ENCODE measurements at regions not wholly inside any gene's neighbourhood (a gene's known extent, or its start where the extent isn't known, plus 50 kb on each side); places are given as distances from the start of the nearest gene placed in this dataset.

DNA sequence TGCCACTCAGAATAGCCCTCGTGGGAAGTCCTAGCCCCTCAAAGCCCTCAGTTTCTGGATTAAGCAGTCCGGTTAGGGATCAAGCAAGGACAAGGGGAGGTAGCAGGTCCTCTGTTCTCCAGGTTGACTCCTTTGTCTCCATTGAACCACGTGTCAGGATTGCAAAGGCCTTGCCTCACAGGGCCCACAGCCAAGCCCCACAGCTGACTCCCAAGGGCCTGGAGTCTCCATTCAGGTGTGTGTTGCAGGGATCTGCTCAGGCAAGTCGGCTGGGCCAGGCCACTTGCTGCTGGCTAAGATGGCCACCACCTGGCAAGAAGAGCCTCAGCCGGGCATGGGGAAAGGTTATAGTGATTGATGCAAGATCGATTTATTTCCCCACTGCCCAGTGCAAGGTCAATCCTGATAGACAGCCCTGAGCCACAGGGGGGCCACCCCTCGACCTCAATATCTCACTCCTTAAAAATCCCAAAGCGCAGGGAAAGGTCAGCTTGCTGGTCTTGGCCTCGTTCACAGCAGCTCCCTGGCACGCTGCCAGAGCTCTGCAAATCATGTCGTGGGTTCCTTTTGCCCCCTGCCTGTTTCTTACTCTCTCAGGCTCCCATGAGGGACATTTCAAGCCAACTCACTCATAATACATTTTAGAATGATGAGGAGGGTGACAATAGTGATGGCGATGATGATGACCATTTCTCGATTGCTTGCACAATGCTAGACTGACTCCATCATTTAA lies 75.9 kb downstream of the EDN3 start:
- DNase-seq: no peak

DNA sequence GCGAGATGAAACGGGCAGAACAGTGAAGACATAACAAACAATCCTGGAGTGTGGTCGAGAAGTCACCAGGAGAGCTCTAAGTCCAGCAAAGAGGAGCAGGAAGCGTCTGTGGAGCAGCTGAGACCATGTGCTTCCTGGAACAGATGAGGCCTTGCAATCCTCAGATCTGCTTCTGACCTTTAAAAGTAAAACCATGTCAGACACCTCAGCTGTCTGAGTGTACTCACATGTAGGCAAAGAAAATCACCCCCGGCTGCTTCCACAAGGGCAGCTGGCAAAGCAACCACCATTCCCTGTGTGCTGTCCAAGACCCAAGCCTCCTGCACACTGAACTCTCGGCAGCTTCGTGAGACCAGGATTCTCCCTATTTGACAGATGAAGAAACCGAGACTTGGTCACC lies 76.6 kb downstream of the EDN3 start:
- DNase-seq: no peak

DNA sequence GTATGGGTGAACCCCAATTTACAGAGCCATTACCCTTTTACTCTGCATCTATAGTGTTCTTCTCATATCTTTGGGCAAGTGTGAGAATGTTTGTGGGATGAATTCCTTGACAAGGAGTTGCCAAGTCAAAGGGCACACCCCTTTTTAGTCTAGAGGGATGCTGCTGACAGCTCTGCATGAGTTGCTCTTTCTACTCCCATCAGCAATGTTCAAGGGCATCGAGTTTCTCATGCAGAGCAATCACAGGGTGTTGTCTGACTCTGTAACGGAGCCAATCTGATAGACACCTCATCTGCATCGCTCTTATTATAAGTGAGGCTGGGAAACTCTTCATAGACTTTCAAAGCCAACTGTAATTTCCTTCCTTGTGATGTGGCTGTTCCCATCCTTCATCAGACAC lies 77.4 kb downstream of the EDN3 start:
- DNase-seq: no peak

DNA sequence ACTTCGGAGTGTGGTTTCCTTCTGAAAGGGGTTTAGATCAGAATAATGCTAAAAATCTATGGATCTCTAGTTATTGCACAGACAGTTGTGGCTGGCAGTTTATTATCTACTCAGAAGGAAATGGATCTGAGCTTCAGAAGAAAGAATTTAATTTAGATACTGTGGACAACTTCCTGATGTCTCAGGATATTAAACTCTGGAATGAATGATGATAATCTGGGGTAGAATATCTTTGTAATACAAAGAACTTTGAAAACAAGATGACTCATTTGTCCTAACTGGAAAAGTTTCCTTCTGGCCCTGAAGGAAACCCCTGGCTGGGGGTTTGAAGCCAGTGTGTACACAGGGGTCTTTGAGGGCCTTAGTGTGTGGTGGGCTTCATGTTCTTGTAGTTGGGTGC lies 78.0 kb downstream of the EDN3 start:
- DNase-seq: no peak

DNA sequence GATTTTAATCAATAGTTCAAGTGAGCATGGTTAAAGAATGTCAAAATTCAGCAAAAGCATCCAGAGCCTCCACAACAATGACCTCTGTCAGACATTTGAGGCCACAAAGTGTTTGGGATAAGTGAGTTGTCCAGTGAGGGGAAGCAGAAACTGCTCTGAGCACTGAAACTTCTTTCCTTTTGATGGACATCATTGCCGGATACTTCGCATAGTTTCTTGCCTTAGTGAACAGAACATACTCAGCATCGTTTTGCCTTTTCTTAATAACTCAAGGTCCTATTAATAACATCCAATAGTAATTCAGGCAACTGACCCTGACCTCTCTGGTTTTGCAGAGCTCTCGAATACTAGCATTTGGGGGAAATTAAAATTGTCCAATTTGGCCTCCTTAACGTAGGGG lies 78.6 kb downstream of the EDN3 start:
- no peak for DNase-seq

DNA sequence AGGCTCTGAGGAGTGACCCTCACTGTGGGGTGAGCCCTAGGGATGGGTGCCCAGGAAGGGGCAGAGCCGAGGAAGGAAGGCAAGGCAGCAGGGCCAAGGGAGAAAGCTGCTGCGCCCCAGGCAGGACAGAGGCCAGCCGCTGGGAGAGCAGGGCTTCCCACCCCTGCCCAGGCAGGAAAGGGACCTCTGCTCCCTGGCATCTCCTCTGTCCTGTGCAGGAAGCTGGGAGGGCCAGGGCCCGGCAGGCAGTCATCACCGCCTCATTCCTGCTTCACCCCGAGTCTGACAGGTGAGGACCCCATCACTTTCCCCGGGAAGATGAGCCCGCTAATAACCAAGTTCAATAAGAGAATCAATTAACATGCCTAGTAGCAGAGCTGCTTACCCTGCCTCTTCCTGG lies 81.3 kb downstream of the EDN3 start:
- DNase-seq: no peak

DNA sequence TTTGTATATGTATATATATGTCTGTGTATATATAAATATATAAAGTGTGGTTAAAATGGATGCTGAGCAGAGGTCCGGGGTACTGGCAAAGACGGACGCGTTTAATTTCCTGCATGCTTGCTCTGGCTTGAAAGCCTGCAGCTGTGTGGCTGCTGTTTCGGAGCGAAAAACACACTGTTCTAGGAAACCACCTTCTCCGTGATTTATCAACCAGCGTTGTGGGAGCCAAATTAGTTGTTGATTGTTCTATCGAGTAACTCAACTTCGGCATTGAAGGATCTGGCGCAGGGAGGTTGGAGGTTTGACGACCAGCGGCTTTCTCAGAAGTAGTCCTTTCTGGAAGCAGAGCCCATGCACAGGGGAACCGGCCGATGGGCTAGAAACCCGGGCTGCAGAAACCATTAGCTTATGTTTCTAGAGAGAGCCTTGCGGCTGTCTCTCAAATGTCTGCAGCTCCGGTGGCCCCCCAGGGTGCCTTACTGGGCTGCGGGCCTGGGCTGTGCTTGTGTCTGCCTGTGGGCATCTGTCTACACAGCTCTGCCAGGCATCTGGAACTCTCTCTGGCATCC lies 81.8 kb downstream of the EDN3 start:
- DNase-seq: no peak

DNA sequence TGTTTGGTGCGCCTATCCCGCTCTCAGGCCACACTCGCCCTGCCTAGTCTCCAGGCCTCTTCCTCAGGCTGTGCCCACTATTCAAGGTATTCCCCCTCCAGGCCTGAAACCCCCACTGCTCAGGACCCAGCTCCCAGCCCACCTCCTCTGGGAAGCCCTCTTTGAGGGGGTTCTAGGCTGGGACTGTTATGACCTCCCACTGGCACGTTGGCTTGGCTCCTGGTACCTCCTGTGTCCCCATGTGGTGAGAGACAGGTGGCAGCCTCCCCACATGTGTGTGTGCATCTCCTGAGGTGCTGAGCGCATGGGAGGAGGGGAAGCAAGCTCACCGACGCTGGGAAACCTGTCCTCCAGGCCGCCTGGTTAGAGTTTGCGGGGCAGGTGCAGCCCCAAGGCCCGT lies 82.5 kb downstream of the EDN3 start:
- no peak for DNase-seq

DNA sequence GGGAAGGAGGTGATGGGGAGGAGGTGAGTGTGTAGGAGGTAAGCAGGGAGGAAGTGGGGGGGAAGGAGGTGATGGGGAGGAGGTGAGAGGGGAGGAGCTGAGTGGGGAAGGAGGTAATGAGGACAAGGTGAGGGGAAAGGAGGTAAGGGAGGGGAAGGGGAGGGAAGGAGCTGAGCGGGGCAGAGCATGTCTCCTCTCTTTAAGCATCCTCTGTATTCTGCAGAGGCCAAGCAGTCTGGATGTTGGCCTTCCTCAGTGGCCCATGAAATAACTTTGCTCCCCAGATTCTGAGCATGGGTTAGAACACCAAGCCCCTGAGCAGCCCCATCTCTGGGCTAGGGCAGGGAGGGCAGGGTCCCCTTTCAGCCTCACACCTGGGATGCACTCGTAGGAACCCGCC lies 84.6 kb downstream of the EDN3 start:
- DNase-seq: no peak

DNA sequence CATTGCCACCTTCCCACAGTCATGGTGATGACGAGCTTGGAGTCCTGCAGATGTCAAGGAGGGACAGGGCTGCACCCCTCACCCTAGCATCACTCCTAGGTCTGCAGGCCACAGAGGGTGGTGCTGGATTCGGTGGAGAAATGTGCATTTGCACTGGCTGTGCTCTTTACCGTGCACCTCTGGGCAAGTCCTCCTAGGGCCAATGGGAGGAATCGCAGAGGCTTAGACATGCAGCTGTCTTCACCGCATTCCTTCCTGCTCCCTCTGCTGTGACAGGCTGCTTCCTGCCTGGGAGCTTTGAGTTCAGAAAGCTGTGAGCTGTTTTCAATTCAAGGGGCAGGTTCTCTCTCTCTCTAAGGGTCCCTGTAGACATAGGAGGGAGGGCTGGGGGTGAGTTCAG lies 85.1 kb downstream of the EDN3 start:
- peak; percentile 47 for DNase-seq

DNA sequence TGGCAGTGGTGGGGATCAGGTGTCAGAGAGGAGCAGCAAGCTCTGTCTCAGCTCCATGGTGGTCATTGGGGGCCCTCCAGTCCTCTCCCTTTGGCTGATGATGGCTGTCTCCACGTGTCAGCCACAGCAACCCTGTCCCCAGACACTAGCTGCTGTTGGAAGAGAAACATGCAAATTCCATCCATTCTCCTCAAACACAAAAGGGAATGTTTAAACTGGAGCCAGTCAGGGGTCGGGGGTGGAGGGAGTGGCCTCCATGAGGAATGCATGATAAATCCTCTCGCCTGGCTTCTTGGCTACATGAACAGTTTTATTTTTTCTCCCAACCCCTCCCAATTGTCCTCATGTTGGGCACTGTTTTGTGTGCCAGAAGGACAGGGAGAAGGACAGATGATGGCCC lies 86.4 kb downstream of the EDN3 start:
- DNase-seq: peak; percentile 53

DNA sequence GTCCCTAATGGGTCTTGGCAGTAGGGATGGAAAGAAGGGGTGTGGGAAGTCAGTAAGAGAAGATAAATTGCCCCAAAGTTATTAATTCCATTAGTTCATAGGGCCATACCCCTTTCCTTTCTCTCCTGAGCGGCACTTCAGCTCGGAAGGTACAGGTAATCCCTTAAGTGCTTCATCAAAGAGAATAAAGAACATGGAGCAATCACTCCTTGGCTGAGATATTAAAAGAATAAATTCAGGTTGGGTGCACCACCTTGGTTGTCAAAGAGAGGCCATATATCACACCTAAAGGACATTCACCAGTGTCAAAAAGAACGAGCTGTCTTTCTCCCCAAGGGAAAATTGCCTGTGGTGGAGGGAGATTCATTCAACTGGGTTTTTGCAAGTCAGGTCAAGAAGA lies 87.5 kb downstream of the EDN3 start:
- no peak for DNase-seq

DNA sequence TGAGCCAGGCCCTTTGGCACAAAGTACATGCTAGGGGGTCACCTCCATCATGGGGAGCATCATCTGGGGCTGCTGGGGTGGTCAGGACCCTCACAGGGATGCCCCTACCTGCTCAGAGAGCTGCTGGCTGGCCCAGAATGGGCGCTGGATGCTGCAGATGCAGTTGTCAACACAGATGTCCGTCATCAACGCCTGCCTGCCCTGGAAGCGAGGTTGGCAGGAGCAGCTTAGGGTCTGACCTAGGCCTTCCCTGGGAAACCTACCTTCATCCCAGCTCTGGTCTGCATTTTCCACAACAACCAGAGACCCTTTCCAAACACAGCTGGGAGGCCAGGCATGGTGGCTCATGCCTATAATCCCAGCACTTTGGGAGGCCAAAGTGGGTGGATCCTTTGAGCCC lies 88.0 kb downstream of the EDN3 start:
- no peak for DNase-seq

DNA sequence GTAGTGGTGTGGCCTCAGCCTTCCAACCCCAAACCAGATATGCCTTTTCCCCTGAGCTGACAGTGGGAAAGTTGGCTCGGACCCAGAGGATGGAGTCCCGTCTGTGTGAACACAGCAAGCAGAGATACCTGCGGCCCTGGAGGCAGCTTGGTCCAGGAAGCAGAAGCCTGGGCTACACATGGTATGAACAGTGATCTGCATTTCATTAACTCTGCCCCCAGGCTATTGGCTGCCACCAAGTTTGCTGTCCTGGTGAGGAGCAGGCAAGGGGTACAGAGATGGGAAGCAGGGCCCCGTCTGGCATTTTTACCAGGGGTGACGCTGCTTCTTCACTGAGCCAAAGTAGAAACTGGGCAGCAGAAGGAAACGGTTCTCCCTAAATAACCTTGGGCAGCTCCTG lies 90.0 kb downstream of the EDN3 start:
- DNase-seq: no peak

DNA sequence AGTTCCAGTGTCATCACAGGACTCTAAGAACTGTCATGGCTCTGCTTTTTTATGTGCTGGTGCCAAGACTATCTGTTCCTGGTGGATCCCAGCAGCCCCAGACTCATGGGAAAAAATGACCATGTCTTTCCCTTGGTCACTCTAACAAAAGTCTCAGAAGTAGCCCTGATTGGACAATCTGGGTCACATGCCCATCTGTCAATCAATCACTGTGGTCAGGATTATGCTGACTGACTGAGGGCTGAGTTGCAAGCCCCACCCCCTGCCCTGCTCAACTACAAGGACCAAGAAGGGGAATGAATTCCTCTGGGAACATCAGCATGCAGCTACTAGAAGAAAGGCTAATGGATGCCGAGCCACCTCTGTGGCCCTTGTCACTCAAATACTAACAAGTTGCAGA lies 91.6 kb downstream of the EDN3 start:
- no peak for DNase-seq

DNA sequence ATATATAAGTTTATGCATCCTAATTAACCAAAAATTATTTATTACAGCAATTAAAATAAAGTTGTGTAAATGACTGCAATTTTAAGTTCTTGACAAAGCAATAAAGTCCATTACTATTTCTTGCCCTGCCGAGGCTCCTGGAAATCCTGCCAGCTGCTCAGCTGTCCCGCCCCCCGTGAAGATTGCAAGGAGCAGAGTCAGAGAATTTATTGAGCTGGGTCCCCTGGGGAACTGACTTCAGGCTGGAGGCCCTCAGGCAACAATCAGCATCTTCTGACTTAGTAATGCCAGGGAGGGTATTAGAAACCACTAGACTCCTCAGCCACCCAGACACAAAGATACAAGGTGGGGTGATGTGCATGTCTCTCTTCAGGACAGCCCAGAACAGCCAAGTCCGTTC lies 92.3 kb downstream of the EDN3 start:
- no peak for DNase-seq

DNA sequence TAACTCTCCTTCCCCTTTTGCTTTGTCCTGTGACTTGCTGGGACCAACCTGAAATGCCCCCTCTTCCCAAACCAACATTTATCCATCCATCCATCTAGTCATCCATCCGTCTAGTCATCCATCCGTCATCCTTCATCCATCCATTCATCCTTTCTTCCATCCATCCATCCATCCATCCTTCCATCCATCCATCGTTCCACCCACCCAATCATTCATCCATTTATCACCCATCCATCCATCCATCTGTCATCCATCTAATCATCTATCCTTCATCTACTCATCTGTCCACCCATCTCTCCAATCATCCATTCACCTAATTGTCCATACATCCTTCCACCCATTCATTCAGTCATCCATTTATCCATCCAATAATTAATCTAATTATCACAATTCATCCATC lies 92.7 kb downstream of the EDN3 start:
- DNase-seq: no peak

DNA sequence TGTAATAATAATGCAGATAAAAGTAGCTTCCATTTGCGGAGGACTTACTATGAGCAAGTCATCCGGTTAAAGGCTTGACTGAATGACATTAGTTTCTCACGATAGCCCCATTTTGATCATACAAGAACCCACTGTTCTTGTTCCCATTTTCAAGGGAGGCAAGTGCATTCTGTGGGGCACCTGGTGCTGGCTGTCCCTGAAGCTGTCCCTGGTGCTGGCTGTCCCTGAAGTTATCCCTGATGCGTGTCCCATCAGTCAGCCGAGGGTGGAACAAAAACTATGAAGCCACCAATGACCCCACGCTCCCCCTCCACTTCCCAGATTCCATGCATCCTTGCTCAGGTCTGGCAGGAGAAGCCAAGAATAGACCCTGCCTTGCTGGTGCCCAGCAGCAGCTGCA lies 95.3 kb downstream of the EDN3 start:
- no peak for DNase-seq

DNA sequence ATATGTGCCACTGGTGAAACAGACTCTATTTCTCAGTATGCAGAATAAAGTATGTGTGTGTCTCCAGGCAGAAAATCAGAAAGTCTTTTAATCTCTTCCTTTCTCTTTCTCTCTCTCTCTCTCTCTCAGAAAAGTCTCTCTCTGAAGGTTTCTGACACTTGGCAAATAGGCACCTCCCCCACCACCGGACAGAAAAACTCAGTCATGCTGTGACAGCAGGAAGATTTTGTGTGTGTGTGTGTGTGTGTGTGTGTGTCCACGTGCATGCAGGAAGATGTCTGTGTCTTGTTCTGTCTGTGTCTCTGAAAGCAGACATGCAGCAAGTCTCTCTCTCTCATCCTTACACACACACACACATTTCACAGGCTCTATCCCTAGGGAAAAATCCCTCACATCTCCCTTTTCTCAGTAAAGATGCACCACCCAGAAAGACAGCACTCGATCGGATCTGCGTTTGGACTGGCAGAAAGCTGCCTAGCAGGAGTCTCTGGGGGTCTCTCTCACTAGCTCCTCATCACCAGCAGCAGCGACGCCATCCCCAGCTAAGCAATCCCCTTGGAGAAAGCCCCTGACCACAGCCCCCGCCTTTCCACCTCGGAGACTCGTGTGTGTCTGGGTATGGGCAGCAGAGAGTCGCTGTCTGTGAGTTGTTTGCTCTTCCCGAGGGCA lies 98.3 kb downstream of the EDN3 start:
- DNase-seq: no peak

DNA sequence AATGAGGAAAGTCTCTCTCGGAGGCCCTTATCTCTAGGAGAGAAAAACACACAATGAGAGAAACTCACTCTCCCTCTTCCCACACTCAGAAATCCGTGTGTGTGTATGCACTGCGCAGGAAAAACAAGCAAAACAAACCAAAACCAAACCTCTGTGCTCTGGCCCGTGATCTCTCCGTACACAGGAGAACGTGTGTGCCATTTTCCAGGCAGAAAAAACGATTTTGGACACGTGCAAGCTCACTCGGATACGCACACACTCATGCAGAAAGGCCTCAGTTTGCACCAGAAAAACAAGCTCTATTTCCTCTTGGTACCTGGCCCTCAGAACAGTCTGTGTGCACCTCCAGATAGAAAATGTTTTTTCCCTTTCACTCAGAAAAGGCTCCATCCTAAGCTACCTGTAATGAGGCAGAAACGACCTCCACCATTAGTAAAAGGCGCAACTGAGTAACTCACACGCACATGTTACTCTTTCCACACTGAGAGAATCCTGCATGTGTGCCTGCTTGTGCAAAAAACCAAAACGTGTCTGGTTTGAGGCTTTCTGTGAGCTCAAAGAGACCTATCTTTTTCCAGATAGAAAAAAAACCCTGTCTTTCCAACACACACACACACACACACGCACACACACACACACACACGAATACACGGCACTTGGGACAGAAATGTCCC lies 99.2 kb downstream of the EDN3 start:
- no peak for DNase-seq

DNA sequence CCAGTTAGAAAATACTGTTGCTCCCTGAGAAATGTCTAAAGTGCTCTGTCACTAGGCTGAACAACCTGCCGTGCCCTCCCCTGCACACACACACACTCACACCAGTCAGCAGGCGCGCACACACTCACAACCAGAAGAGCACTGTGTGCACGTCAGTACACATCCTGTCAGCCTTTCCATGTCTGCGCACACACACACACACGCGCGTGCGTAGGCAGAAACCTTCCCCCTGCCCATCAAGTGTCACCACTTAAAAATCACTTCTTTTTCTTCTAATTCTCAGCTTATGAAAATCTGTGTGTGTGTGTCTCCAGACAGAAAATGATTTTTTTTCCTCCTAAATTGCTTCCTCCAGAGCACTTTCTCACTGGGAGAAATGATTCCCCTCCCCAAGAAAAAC lies 100.3 kb downstream of the EDN3 start:
- DNase-seq: no peak

DNA sequence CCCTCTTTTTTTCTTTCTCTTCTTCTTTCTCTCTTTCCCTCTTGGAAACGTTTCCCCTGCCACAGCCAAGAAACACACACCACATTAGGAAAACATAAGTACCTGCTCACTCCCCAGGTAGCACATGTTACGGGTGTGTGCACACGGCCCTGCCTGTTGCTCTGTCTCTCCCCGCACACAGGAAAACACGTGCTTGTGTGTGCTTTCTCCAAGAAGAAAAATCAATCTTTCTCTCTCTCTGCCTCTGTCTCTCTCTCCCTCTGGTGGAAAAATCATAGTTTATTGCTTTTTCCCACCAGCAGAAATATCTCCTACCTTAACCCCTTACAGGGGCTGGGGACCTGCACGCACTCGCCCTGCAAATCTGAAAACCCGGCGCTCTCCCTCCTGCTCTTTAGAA lies 102.3 kb downstream of the EDN3 start:
- peak; percentile 58 for DNase-seq

DNA sequence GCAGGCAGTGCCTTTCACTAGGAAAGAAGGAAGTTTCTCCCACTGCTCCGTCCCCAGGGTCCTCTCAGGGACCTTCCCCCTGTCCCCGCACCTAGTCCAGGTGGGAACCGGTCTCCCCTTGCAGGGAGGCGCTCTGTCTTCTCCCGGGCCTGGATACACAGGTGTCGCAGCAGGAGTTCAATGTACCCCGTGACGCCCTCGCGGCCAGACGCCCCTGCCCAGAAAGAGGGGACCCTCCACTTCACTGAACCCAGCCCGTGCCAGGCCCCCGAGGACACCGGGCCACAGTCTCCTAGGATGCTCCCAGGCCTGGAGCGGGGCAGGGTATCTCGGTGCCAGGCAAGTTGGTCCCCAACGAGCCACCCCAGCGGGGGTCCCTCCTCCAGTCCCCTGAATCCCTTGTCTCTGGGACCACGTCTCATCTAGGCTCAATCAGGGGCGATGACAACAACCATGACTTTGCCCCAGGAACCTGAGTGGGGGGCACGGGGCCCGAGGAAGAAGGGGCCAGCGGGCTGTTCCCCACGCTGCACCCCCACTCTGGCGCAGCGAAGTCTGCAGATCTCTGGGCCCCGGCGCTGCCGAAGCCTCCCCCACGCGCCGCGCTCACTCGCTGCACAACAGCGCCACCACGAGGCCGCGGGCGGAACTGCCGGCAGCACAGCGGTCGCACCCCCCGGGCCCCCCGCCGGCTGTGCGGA lies 103.0 kb downstream of the EDN3 start:
- peak; percentile 37 for DNase-seq
